ENCODE measurements at regions not wholly inside any gene's neighbourhood (a gene's known extent, or its start where the extent isn't known, plus 50 kb on each side); places are given as distances from the start of the nearest gene placed in this dataset.
"Not testable (repeated sequence)": the region's sequence is repeated elsewhere in the genome, so short reads cannot be mapped to it uniquely, and the experiment has no call there.

DNA sequence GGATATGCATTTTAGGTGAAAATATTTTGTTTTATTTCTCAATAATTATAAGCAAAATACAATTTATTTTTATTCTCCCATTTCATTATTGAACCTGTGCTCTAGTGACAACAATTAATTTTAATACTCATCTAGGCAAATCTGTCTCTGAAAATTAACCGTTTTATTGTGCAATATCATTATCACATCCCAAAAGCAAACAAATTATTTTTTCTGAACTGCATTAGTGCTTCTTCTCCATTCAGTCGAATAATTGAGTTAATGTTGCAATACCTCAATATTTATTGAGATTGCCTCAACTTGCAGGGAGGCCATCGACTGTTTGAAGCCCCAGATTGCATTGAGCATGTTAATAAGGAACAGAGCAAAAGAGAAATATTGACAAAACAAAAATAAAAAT lies 303.2 kb upstream of the LRFN5 start:
- no peak overlapping the region for H3K4me3 ChIP-seq (ENCODE audit: low read length)

DNA sequence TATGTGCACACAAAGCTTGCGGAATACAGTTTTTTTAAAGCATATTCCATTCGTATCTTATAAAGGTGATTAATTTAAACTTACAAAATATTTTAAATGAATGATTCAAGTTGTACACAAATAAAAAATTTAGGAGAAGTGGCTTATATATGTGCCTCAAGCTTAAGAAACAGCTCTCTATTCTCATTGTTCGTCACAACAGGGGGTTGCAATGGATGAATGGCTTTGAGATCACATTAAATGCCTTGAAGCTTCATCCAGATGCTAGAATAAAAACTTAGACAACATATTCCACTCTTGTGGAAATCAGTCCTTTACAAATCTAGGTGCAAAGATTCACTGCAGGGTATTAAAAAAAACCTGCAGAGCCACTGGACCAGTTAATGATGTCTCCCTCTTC lies 303.9 kb upstream of the LRFN5 start:
- H3K4me3 ChIP-seq (ENCODE audit: low read length): no peak overlapping the region
- DNase-seq (ENCODE audit: low read depth, low spot score): no peak

More for the DNA sequence above, 303.2 kb upstream of the LRFN5 start:
- no peak for DNase-seq (ENCODE audit: low read depth, low spot score)

DNA sequence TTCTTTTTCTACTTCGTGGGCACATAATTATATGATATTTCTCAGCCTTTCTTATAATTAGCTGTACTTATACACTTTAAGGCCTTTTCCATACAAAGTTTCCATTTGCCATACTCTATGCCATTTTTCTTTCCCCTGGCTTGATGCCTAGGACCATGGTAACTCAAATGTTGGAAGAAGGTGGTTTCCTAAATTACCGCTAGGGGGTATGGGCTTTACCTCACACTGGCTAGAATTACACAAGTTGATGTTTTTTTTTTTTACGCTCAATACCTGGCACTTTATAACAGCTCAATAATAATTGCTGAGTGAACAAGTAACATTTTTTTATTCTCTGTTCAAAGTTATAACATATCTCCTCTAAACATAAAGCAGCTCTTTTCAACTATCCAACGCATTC lies 306.8 kb upstream of the LRFN5 start:
- DNase-seq (ENCODE audit: low read depth, low spot score): peak; percentile 6
- H3K4me3 ChIP-seq (ENCODE audit: low read length): no peak overlapping the region

DNA sequence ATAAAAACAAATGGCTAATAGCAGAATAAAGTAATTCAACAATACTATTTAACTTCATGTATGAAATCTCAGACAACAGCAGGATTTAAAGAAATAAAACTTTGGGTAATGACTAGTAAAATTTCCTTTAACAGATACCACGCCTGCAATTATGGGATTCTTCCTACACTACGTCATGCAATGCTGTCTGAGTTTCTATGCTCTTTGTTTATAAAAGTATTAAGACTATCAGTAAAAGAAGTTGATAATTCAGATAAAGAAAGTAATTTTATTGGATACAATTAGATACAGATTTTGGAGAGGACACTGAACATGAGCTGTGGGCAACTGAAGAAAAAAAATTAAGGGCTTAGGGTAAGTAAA lies 308.4 kb upstream of the LRFN5 start:
- no peak overlapping the region for H3K4me3 ChIP-seq (ENCODE audit: low read length)
- DNase-seq (ENCODE audit: low read depth, low spot score): no peak

DNA sequence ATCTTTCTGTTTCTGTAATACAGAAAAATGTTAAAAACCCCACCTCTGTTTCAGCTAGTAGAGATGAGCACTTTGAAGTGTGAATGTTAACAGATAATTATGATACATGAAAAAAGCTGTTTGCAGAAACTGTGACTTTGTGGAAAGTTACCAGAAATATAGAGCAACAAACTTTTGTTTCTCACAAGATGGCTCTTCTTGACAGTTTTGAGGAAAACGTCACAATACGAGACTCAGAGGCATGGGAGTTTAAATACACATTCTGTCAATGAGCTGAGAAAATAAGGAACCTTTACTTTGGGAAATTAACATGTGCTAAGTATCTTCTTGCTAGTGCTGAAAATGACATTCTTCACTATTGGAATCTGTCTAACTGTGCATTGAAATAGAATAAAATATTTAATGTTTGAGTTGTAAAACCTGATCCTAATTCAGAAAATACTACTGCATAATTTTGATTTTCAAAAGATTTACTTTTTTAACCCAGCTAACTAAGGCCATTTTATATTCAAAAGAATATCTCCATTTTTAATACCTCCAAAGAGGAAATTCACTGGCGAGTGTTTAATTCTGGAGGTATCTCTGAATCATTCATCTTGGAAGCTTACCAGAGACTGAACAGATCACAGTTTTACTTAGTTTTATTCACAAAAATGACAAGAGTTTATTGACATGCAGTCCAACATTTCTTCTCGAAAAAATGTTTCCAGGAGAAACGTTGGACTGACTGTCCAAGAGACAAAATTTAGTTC lies 308.9 kb upstream of the LRFN5 start:
- DNase-seq (ENCODE audit: low read depth, low spot score): no peak

DNA sequence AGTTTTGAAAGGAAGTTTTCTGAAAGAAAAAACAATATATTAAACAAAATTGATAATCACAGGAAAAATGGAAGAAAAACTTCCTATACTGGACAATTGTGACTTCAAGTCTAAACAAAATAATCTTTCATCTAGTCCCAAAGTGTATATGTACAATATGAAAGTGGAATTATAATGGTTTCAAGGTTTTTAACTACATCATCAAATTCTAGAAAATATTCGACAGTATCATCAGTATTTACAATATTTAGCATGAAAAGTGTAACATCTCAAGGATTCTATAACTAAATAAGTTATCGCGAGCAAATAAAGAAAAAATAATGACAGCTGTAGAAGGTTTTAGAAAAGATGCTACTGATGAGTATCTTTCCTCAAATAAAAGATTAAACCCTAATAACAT lies 310.9 kb upstream of the LRFN5 start:
- DNase-seq (ENCODE audit: low read depth, low spot score): no peak
- H3K4me3 ChIP-seq (ENCODE audit: low read length): no peak overlapping the region

More for the DNA sequence above, 308.9 kb upstream of the LRFN5 start:
- no peak overlapping the region for H3K4me3 ChIP-seq (ENCODE audit: low read length)

DNA sequence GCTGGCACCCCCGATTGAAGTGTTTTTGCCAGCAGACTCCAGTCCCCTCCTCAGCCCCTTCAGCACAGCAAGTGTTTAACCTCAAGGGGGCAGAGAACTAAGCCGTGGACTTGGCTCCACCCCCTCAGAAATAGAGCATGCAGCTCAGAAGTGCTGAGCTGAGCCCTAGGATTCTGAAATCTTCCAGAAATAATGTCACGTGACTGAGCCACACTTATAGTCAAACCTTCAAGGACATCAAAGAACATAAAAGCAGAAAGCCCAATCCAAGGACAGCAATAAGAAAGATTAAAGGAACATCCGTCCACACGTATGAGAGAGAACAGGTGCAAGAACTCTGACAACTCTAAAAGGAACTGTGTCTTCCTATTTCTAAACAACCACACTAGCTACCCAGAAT lies 317.7 kb upstream of the LRFN5 start:
- no peak overlapping the region for H3K4me3 ChIP-seq (ENCODE audit: low read length)
- DNase-seq (ENCODE audit: low read depth, low spot score): no peak

DNA sequence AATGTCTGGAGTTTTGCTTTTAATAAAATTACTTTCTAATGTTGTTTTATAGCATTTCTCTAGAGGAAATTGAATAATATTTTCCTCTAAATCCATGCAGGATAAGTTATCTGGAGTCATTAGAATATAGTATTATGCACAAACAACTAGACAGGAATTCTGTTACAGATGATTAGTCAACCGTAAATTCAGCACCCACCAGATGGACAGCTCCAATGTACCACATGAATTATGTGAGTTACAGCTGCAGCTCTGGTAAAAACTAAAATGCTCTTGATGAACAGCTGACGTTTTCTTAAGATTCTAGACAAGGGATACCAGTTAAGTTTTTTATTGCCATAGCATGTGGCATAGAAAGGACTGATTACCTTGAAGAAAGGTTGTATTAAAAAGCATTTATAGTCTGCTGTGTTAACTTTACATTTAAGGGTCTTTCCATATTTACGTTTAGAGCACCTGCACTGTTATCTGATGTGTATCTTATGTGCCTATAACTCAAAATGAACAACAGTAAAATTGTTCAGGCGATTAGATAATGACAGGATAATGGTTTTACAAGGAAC lies 321.4 kb upstream of the LRFN5 start:
- no peak overlapping the region for H3K4me3 ChIP-seq (ENCODE audit: low read length)
- peak; percentile 46 for DNase-seq (ENCODE audit: low read depth, low spot score)

DNA sequence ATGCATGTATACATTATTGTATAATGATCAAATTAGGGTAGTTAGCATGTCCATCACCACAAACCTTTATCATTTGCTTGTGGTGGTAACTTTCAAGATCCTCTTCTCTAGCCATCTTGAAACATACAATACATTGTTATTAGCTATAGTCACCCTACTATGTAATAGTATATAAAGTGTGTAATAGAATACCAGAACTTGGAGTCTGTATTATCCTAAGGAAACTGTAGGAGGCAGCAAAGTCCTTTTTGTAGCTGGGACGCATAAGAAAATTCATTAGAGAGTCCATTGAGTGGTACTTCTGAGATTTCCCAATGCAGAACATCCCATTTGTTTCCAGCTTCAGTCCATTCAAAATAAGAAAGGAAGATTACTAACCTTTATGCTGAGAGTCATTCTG lies 325.9 kb upstream of the LRFN5 start:
- peak; percentile 3 for DNase-seq (ENCODE audit: low read depth, low spot score)
- H3K4me3 ChIP-seq (ENCODE audit: low read length): no peak overlapping the region

DNA sequence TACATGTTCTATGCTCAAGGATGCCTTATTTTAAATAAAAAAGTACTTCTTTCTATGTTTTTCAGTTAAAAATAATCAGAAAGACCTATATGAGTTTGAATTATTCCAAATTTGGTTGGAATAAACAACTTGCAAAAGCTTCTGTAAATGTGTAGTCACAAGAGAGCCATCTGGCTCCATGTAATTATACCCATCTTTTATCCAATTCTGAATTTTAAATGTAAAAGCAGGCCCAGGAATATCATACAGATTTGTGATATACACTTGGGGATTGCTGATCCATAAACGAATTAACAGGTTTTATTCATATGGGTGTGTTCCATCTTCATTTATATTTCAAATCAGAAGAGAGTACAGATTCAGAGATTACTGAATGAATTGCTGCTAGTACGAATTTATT lies 329.2 kb upstream of the LRFN5 start:
- no peak for DNase-seq (ENCODE audit: low read depth, low spot score)
- H3K4me3 ChIP-seq (ENCODE audit: low read length): no peak overlapping the region

DNA sequence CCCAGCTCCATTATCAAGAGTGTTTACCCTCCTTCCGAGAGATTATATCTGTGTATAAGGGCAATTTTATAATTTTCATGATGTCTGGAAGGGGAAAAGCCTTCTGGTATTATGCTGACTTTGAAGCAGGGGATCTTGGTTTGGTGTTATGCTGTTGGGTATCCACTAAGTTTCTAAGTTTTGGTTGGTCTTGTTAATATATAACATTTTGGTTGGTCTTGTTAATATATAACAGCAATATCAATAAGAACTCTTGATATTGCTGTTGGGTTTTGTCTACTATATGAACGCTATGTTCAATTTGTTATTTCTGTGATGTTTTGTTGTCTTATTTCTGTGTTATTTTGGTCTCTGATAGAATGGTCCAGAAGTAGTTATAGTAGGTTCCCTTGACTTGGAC lies 349.2 kb upstream of the LRFN5 start:
- no peak overlapping the region for H3K4me3 ChIP-seq (ENCODE audit: low read length)
- DNase-seq (ENCODE audit: low read depth, low spot score): no peak

DNA sequence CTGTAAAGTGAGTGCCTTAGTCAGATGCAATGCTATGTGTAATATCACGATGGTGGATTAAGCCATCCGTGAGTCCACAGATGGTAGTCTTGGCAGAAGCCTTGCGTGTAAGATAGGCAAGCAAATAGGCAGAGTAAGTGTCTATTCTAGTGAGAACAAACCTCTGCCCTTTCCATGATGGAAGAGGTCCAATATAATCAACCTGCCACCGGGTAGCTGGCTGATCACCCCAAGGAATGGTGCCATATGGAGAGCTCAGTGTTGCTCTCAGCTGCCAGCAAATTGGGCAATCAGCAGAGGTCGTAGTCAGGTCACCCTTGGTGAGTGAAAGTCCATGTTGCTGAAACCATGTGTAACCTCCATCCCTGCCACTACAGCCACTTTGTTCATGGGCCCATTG lies 371.2 kb upstream of the LRFN5 start:
- no peak overlapping the region for H3K4me3 ChIP-seq (ENCODE audit: low read length)
- no peak for DNase-seq (ENCODE audit: low read depth, low spot score)

DNA sequence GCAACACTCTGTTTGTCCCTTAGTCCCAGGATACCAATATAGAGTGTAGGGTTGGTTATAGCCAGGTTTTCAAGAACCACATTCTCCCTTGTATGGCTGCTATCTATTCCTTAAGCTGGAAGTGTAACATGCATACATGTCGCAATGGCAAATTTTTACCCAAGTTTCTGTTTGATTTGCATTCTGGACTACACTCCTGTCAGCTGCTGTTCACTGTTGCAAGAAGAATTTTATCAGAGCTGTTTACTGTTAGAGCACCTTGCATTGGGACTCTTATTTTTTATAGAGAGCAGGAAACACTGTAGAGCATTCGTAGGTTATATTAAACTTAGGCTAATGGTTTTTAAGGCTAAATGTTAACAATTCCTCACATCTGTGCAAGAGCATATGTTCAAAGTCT lies 376.0 kb upstream of the LRFN5 start:
- DNase-seq (ENCODE audit: low read depth, low spot score): no peak

DNA sequence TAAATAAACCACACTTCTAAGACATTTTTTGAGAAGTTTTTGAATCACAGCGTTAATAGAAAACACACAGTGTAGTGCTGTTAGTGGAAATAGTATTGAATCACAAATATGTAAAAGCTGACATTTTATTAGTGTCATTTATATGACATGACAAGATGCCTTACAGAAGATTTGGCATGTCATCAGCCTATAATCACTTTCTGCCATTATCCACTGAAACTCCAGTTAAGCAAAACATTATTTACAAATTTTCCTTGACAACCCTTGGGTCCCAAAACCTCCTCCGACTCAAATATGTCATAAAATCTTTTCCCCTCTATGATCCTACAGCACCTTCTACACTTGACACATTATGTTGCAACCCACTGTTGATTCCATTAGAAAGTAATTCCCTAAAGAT lies 376.9 kb upstream of the LRFN5 start:
- DNase-seq (ENCODE audit: low read depth, low spot score): no peak
- no peak overlapping the region for H3K4me3 ChIP-seq (ENCODE audit: low read length)

More for the DNA sequence above, 376.0 kb upstream of the LRFN5 start:
- no peak overlapping the region for H3K4me3 ChIP-seq (ENCODE audit: low read length)

DNA sequence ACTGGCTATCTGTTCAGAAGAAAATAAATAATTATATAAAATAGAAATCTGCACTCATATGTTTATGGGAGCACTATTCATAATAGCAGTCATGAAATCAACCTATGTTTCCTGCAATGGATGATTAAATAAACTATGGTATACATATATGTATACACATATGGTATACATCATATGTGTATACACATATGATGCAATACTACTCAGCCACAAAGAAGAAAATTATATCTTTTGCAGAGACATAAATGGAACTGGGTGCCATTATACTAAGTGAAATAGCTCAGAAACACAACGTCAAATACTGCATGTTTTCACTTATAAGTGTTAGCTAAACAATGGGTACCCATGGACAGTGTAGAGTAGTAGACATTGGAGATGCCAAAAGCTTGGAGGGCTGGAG lies 381.2 kb upstream of the LRFN5 start:
- DNase-seq (ENCODE audit: low read depth, low spot score): no peak
- no peak overlapping the region for H3K4me3 ChIP-seq (ENCODE audit: low read length)

DNA sequence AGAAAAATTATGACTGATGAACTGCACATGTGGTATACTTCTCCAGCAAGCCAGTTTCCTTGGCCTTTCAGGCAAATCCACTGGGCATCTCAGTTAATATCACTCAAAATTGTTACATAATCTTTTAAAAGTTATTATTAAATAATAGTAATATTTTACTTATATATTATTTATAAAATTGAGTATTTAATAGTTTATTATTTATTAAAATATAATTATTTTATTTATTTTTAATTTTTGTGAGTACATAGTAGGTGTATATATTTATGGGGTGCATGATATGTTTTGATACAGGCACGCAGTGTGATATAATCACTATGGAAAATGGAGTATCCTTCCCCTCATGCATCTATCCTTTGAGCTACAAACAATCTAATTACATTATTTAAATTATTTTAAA lies 384.1 kb upstream of the LRFN5 start:
- no peak overlapping the region for H3K4me3 ChIP-seq (ENCODE audit: low read length)
- no peak for DNase-seq (ENCODE audit: low read depth, low spot score)

DNA sequence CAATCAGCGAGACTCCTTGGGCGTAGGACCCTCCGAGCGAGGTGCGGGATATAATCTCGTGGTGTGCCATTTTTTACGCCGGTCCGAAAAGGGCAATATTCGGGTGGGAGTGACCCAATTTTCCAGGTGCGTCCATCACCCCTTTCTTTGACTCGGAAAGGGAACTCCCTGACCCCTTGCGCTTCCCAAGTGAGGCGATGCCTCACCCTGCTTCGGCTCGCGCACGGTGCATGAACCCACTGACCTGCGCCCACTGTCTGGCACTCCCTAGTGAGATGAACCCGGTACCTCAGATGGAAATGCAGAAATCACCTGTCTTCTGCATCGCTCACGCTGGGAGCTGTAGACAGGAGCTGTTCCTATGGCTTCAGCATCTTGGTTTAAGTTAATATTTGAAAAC lies 391.7 kb upstream of the LRFN5 start:
- H3K4me3 ChIP-seq (ENCODE audit: low read length); DNase-seq (ENCODE audit: low read depth, low spot score): not testable (repeated sequence)

DNA sequence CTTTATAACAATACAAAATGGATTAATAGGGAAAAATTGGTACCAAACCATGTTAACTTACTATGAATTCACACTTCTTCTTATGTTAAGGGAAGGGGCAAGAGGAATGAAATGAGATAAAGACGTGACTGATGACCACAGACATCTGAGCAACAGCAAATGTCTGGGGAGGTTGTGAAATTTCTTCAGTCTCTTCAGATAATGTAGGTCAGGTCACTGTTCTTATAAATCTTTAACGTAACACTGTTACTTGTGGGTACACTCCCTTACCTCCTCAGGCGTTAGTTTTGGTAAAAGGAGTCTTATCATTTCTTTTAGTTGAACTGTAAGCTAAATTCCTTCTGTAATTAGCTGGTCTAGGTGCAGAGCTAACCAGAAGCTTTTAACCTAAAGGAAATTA lies 405.0 kb upstream of the LRFN5 start:
- no peak overlapping the region for H3K4me3 ChIP-seq (ENCODE audit: low read length)
- no peak for DNase-seq (ENCODE audit: low read depth, low spot score)

DNA sequence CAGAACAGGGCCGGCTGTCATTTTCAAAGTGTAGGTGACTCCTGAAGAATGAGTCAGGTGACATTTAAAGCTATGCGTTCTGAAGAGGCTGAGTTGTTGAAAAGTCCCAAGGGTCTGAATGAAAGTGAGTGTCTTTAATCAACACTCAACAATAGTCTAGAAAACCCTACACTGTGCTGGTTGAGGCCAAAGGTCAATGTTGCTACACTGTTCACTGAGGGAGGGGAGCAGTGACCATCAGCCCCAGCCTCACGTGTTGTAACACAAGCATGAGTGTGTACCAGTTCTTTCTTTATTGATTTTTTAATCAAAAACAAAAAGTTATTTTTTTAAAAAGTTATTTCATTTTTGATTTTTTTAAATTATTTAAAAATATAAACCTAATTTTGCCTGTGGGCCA lies 418.8 kb upstream of the LRFN5 start:
- no peak overlapping the region for H3K4me3 ChIP-seq (ENCODE audit: low read length)
- DNase-seq (ENCODE audit: low read depth, low spot score): no peak

DNA sequence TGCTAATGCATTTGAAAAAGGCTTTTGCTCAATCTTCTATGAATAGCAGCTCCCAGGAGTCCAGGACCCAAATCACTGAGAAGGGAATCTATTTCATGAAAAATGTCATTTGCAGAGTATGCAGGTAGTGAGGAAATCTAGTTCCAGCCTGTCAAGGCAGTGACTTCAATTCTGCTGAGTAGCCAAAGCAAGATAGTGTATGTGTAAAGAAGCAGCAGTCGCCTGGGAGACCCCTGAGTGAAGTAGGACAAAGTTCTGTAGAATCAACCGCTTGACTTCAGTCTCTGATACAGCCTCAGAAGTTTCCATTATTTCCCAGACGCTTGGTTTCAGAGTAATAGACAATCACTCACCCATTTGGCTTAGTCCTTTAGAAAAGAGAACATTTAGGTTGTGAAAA lies 435.6 kb upstream of the LRFN5 start:
- no peak for DNase-seq (ENCODE audit: low read depth, low spot score)
- H3K4me3 ChIP-seq (ENCODE audit: low read length): no peak overlapping the region

DNA sequence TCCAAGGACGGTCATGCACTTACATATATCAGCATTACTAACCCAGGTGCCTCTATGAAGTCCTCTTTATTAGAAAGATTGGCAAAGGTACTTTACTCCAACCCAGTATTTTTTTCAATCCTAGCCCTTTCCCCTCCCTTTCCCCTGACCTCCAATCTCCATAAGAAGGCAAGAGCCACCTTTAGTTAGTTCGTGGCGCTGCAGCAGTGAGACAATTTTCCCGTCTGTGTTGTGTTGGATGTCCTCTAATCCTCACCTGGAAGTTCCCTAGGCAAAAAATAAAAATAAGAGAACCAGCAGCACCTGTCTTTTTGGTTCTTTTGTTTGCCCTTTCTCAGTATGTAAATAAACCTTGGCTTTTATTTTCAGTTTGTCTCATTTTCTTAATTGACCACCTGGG lies 439.6 kb upstream of the LRFN5 start:
- DNase-seq (ENCODE audit: low read depth, low spot score): no peak
- no peak overlapping the region for H3K4me3 ChIP-seq (ENCODE audit: low read length)
